Embryonic facial prominence (tissue), 1 donor: ENCODE measurements at regions not wholly inside any gene's neighbourhood (a gene's known extent, or its start where the extent isn't known, plus 50 kb on each side); places are given as distances from the start of the nearest gene placed in this dataset.
"Not testable (repeated sequence)": the region's sequence is repeated elsewhere in the genome, so short reads cannot be mapped to it uniquely, and the experiment has no call there.

Experiments used
- DNase-seq: peaks from one replicate; pipeline ENCODE4 v3.0.0-alpha.2; 2016; ENCODE audit errors: extremely low spot score

- DNase-seq: no peak
These were observed 1108.5 kb downstream of the SLC16A7 start for GRCh38 chr12:60704171-60704914.

GRCh38 chr12:60710246-60710645 is 1114.4 kb downstream of the SLC16A7 start:
- DNase-seq: no peak

GRCh38 chr12:60714141-60714900 is 1118.5 kb downstream of the SLC16A7 start:
- no peak for DNase-seq

GRCh38 chr12:60724475-60724874 is 1128.6 kb downstream of the SLC16A7 start:
- DNase-seq: no peak

DNA sequence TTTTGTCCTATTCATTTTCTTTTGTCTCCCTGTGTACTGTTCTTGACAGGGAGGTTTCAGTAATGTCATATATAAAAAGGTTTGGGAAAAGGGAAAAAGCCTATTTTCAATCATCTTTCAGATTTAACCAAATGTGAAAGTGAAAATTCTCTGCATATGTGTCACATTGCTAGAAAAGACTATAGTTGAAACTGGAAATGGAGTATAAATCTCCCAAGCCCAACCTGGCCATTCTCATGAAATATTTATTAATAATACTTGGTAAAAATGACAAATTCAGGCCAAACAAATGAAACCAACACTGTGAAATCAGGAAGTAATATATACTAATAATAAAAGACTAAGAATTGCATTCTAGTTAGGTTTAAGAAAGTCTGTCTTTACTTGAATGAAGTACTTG is 1129.2 kb downstream of the SLC16A7 start:
- DNase-seq: no peak

GRCh38 chr12:60752589-60752988 is 1156.8 kb downstream of the SLC16A7 start:
- no peak for DNase-seq

- DNase-seq: no peak
These were observed 1162.4 kb downstream of the SLC16A7 start for GRCh38 chr12:60758224-60758623.

DNA sequence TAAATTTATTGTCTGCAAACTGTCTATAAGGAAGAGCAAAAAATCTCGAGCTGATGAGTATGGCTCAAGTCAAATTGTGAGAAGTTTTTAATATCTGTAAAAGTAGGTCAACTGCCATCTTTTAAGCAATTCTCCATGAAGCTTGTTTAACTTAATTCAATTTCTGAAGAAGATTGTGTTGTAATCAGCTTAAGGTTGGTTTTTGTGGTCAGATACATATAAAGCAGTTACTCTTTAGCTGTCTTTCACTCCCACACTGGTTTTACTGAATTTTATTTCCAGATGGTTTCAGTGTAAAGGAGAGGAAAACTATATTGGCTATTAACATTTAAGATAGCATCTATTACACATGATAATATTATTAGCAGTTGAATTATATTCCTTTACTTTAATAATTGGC is 1165.1 kb downstream of the SLC16A7 start:
- no peak for DNase-seq

DNA sequence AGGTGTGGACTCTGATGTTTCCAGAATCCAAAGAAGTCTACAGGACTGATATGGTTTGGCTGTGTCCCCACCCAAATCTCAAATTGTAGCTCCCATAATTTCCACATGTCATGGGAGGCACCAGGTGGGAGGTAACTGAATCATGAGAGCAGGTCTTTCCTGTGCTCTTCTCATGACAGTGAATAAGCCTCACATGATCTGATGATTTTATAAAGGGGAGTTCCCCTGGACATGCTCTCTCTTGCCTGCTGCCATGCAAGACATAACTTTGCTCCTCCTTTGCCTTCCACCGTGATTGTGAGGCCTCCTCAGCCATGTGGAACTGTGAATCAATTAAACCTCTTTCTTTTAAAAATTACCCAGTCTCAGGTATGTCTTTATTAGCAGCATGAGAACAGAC is 1205.3 kb downstream of the SLC16A7 start:
- DNase-seq: not testable (repeated sequence)

- DNase-seq: no peak
These were observed 1207.3 kb downstream of the SLC16A7 start for GRCh38 chr12:60803147-60803546.

DNA sequence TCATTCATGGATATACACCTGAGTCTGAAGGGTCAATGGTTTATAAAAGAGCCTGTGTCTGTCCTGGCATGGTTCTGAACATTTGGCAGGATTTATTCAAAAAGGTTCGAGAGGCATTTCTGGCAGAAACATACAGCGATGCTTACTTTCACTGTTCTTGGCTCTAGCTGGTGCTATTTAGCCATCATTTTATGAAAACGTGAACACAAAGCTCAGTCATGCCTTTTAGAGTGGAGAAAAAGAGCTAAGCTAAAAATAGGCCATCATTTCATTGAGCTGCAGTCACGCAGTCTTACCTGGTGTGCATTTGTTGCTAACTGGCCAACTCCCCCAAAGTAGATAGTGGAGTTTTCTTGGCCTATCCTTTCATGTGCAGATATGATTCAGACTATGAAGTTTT is 1209.5 kb downstream of the SLC16A7 start:
- DNase-seq: no peak

- no peak for DNase-seq
These were observed 1224.0 kb downstream of the SLC16A7 start for GRCh38 chr12:60819794-60820193.

- no peak for DNase-seq
These were observed 1226.8 kb downstream of the SLC16A7 start for GRCh38 chr12:60822580-60822979.

GRCh38 chr12:60830381-60830780 is 1234.6 kb downstream of the SLC16A7 start:
- DNase-seq: no peak

DNA sequence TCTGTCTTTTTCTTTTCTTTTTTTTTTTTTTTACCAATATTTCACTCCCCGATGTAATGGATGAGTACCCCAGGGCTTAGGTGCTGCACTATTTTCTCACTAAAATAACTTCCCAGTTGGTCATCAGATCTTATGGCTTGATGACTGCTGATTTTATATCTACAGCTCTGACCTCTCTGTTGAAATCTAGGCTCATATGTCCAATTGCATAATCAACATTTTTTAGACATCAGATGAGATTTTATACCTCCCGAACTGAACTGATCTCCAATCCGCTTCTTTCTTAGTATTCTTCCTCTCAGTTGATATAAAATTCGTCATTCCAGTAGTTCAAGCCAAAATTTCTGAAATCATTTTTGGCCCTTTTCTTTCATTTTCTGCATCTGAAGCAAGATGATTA is 1236.5 kb downstream of the SLC16A7 start:
- DNase-seq: no peak

GRCh38 chr12:60834372-60834771 is 1238.5 kb downstream of the SLC16A7 start:
- no peak for DNase-seq

GRCh38 chr12:60834806-60835205 is 1239.0 kb downstream of the SLC16A7 start:
- no peak for DNase-seq

GRCh38 chr12:60836651-60837050 is 1240.8 kb downstream of the SLC16A7 start:
- no peak for DNase-seq

- DNase-seq: peak; percentile 57
These were observed 1246.4 kb downstream of the SLC16A7 start for GRCh38 chr12:60842181-60842580.

DNA sequence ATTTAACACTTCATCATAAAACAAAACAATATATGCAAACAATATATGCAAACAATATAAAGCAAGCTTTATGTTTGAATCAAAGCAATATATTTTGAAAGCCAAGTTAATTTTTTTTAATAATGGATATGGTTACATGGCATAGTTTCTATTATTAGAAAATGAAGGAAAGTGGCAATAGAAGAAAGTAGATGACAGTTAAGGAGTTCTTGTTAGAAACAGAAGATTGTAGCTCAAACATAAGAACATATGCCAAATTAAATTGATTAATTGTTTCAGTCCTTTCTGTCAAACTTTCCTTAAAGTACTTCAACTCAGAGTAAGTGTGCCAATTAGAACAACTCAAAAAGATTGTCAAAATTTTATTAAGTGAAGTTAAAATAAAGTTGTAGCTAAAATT is 1248.3 kb downstream of the SLC16A7 start:
- no peak for DNase-seq

- no peak for DNase-seq
These were observed 1249.0 kb downstream of the SLC16A7 start for GRCh38 chr12:60844875-60845274.

DNA sequence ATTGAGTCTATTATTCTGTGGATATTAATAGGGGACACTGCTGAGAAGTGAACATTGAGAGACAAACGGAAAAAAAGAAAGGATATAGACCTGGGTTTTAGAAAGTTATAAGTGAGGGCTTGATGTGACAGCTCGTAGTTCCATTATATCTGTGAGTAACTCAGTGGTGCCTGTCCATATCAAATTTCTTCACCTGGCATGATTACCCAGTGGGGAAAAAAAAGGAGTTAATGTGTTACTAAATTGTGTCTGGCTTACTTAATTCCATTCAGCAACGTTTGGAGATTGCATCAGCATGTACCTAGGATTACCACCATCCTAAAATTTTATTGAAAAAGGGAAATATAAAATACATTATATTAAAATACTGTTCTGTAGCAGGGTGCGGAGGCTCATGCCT is 1249.9 kb downstream of the SLC16A7 start:
- no peak for DNase-seq

- no peak for DNase-seq
These were observed 1251.5 kb downstream of the SLC16A7 start for GRCh38 chr12:60847281-60847680.
